ENCODE measurements at regions not wholly inside any gene's neighbourhood (a gene's known extent, or its start where the extent isn't known, plus 50 kb on each side); places are given as distances from the start of the nearest gene placed in this dataset.
"Not testable (repeated sequence)": the region's sequence is repeated elsewhere in the genome, so short reads cannot be mapped to it uniquely, and the experiment has no call there.

GRCh38 chrX:143935601-143936000, 51.7 kb downstream of the UBE2NL start:
- DNase-seq (ENCODE audit: low spot score) (no peak), ATAC-seq (no peak)

- DNase-seq (ENCODE audit: low spot score): no peak
- ATAC-seq: no peak
Observed at GRCh38 chrX:143940119-143940518, 56.2 kb downstream of the UBE2NL start.

DNA sequence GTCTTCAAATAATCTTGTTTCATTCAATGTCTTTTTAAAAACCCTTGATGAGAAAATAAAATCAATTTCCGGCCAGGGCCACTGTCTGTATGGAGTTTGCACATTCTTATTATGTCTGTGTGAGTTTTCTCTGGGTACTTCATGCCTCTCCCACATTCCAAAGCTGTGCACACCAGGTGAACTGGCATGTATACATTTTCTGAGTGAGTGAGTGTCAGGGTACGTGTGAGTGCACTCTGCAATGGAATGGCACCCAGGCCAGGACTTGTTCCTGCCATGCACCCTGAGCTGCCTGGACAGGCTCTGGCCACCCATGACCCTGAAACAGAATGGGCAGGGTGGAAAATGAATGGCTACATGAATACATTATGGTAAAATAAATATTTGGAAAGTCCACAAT, 61.3 kb downstream of the UBE2NL start:
- no peak for ATAC-seq
- no peak for DNase-seq (ENCODE audit: low spot score)

- no peak for ATAC-seq
- no peak for DNase-seq (ENCODE audit: low spot score)
Observed at GRCh38 chrX:143964549-143964948, 80.7 kb downstream of the UBE2NL start.

GRCh38 chrX:143988356-143988755, 104.5 kb downstream of the UBE2NL start:
- DNase-seq (ENCODE audit: low spot score): no peak
- no peak for ATAC-seq

GRCh38 chrX:143994206-143994605, 110.3 kb downstream of the UBE2NL start:
- ATAC-seq: no peak
- no peak for DNase-seq (ENCODE audit: low spot score)

GRCh38 chrX:143998261-143998660, 114.4 kb downstream of the UBE2NL start:
- no peak for ATAC-seq
- DNase-seq (ENCODE audit: low spot score): no peak

- DNase-seq (ENCODE audit: low spot score): no peak
Observed at GRCh38 chrX:144006811-144007210, 122.9 kb downstream of the UBE2NL start.

DNA sequence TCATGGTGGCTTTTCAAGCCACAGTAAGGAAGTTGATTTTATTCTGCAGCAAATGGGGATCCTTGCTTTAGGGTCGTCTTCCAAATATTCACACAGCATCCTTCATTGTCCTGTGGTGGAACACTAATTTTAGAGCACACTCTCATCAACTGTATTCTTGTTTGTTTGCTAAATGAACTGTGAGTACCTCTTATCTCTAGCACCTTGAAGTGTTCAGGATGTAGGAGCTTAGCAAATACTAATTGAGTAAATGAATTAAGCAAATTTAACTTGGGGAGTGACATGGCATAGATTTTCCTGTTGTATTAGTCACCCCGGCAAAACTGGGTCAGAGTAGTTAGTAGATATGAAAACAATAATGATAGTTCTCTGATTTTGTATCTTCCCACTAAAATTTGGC, 156.9 kb downstream of the UBE2NL start:
- no peak for DNase-seq (ENCODE audit: low spot score)
- no peak for ATAC-seq

More at GRCh38 chrX:144006811-144007210, 122.9 kb downstream of the UBE2NL start:
- ATAC-seq: no peak

GRCh38 chrX:144042271-144042670, 158.4 kb downstream of the UBE2NL start:
- DNase-seq (ENCODE audit: low spot score): no peak
- no peak for ATAC-seq

GRCh38 chrX:144075432-144075831, 191.6 kb downstream of the UBE2NL start:
- no peak for DNase-seq (ENCODE audit: low spot score)

GRCh38 chrX:144082237-144082636, 198.4 kb downstream of the UBE2NL start:
- not testable (repeated sequence) for ATAC-seq
- DNase-seq (ENCODE audit: low spot score): peak; percentile 21

More at GRCh38 chrX:144075432-144075831, 191.6 kb downstream of the UBE2NL start:
- ATAC-seq: no peak

GRCh38 chrX:144089674-144090073, 205.8 kb downstream of the UBE2NL start:
- not testable (repeated sequence) for ATAC-seq; DNase-seq (ENCODE audit: low spot score)

DNA sequence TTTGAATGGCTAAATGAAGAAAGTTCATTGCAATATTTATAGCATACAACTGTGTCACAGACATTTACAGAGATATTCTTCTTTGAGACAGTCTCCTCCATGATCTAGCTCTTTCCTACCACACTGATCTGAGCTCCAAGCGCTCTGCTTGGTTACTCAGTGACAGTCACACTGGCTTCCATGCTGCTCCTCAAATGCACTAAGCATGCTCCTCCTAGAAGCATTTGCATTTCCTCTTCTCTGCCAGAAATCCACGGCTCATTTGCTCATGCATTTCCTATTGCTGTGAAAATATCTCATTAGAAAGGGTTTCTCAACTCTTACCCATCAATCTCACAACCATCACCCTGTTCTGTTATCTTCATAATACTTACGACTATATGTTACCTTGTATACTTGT, 208.2 kb downstream of the UBE2NL start:
- not testable (repeated sequence) for ATAC-seq

GRCh38 chrX:144119490-144119889, 235.6 kb downstream of the UBE2NL start:
- peak; percentile 79 for ATAC-seq
- DNase-seq (ENCODE audit: low spot score): not testable (repeated sequence)

More for the DNA sequence above, 208.2 kb downstream of the UBE2NL start:
- DNase-seq (ENCODE audit: low spot score): not testable (repeated sequence)

- DNase-seq (ENCODE audit: low spot score): not testable (repeated sequence)
- ATAC-seq: peak; percentile 48
Observed at GRCh38 chrX:144121566-144121965, 237.7 kb downstream of the UBE2NL start.

- not testable (repeated sequence) for DNase-seq (ENCODE audit: low spot score)
- peak; percentile 57 for ATAC-seq
Observed at GRCh38 chrX:144127570-144128169, 243.8 kb downstream of the UBE2NL start.

GRCh38 chrX:144129511-144129910, 245.6 kb downstream of the UBE2NL start:
- not testable (repeated sequence) for DNase-seq (ENCODE audit: low spot score); ATAC-seq

GRCh38 chrX:144130507-144130906, 246.6 kb downstream of the UBE2NL start:
- DNase-seq (ENCODE audit: low spot score); ATAC-seq: not testable (repeated sequence)

- not testable (repeated sequence) for DNase-seq (ENCODE audit: low spot score)
- ATAC-seq: peak; percentile 65
Observed at GRCh38 chrX:144131080-144131479, 247.2 kb downstream of the UBE2NL start.

DNA sequence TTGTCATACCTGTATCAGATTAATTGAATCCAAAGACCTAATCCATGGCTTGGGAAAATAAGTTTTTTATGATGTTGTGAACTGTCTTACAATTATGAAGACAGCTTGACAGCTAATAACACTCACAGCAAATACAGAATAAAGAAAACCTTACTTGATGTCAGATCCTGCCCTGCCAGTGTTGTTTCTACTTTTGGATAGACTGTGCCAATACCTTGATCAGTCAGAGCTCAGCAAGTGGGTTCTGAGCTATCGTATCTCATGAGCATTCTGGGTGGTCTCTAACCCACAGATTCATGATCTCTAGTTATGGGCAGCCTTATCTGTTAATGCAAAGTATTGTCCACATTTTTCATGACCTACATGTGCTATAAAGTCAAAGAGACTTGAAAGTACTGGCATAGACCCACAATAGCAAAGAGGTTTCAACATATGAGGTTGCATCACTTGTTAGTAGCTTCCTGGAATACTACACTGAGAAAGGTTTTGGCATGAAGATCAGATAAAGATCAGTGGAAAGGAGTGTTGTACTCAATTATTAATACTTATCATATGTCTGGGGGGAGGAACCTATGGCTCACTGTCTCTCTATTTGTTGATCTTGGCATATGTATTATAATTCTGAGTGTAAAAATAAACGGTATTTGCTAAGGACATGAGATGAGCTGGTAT, 250.7 kb downstream of the UBE2NL start:
- peak; percentile 89 for ATAC-seq
- DNase-seq (ENCODE audit: low spot score): not testable (repeated sequence)

DNA sequence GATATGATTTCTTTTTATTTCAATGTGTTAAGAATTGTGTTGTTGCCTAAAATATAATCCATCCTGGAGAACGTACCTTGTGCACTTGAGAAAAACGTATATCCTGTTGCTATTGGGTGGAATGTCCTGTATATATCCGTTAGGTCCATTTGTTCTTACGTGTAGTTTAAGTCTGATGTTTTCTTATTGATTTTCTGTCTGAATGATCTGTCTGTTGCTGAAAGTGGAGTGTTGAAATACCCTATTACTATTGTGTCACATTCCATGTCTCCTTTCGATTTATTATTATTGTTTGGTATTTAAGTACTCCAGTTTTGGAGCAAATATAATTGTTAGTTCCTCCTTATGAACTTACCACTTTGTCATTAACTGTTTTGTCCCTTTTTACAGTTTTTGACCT, 270.6 kb downstream of the UBE2NL start:
- not testable (repeated sequence) for DNase-seq (ENCODE audit: low spot score)
- peak; percentile 29 for ATAC-seq
